GM12892 (cell line): ENCODE measurements at regions not wholly inside any gene's neighbourhood (a gene's known extent, or its start where the extent isn't known, plus 50 kb on each side); places are given as distances from the start of the nearest gene placed in this dataset.

ENCODE experiments used
- POLR2A ChIP-seq: IDR thresholded peaks from 2 replicates; pipeline ENCODE4 v1.6.1; 2011; ENCODE audit warnings: low read depth, low read length, control low read depth
- POLR2AphosphoS5 ChIP-seq: IDR thresholded peaks from 2 replicates; pipeline ENCODE4 v1.6.1; 2011; ENCODE audit warnings: low read depth, low read length, control low read depth

DNA sequence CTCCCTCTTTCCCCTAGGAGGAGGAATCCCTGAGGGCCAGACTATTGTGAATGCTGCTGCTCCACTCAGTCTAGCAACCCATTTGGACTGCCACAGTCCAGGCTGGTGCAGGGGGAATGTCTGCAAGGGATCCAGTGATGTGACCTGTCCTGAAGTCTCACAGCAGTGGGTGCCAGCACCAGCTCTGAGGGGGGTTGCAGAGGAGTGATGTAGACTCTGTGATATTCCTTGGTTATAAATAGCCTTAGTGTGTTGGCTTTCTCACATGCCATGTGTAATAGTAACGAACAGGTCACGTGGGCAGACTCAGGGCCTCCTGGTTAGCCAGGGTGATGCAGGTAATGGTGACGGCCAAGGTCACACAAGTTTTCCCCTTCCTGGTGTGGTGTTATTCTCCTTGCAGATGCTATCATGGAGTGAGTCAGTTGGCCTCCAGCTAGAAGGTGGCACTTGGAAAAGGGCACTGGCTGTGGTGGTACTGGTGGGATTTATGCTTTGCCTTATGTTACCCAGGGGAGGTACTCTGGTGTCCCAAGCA, 404.4 kb downstream of the UTRN start:
- no peak for TF ChIP-seq POLR2AphosphoS5
- TF ChIP-seq POLR2A, result no peak
